Thyroid gland (tissue), 4 donors: ENCODE measurements at regions not wholly inside any gene's neighbourhood (a gene's known extent, or its start where the extent isn't known, plus 50 kb on each side); places are given as distances from the start of the nearest gene placed in this dataset.
A peak's percentile ranks its signal among the peaks of the same experiment; 100 is the strongest.

ENCODE experiments used
- DNase-seq, 2 donors: peaks; one replicate each; pipeline ENCODE4 v3.0.0-alpha.2; 2019
- H3K27ac ChIP-seq, 3 donors: fragments of 200-600 bp; sonication (generic); 1 replicate in 2 of 3; 2 replicates in 1 of 3; pipeline ENCODE4 v1.5.1; 2016 to 2019; ENCODE audit warnings: mild to moderate bottlenecking in 1 of 3, moderate library complexity in 1 of 3
- H3K27me3 ChIP-seq: fragments of 200-600 bp; sonication (generic); one replicate; pipeline ENCODE4 v1.5.1; 2019
- H3K36me3 ChIP-seq, 2 donors: fragments of 200-600 bp; sonication (generic); one replicate each; pipeline ENCODE4 v1.5.1; 2016 to 2019
- H3K4me1 ChIP-seq, 2 donors: fragments of 200-600 bp; sonication (generic); one replicate each; pipeline ENCODE4 v1.5.1; 2017 to 2019
- H3K4me3 ChIP-seq, 3 donors: fragments of 200-600 bp; sonication (generic); replicated peaks in 1 of 3; 1 replicate in 2 of 3; 2 replicates in 1 of 3; pipeline ENCODE4 v1.5.1; 2016; ENCODE audit warnings: mild to moderate bottlenecking in 1 of 3
- H3K9me3 ChIP-seq: fragments of 200-600 bp; sonication (generic); one replicate; pipeline ENCODE4 v1.5.1; 2017
- CTCF ChIP-seq, 6 experiments: fragments of 200-600 bp in 3 of 6; fragments of 450-650 bp in 3 of 6; sonication (generic) in 3 of 6; IDR thresholded peaks; one replicate each; pipeline ENCODE4 v1.5.1; 2016 to 2019; ENCODE audit warnings: antibody characterized with exemption in 6 of 6, mild to moderate bottlenecking in 2 of 6, inconsistent platforms in 1 of 6, moderate library complexity in 1 of 6
- POLR2A ChIP-seq, 2 donors: fragments of 450-650 bp; IDR thresholded peaks; one replicate each; pipeline ENCODE4 v1.6.1; 2017; ENCODE audit warnings: antibody characterized with exemption in 2 of 2, mild to moderate bottlenecking in 2 of 2, moderate library complexity in 1 of 2
- WGBS, 2 donors: methylation state at CpG; one replicate each; pipeline ENCODE4 v1.1.5; 2017; 5-methylcytosine and 5-hydroxymethylcytosine counted together
- intact Hi-C: fragments of 100-400 bp; cut with DNase I; formaldehyde crosslinking; loops from one replicate; pipeline ENCODE4 v1.15.1; 2023

- TF ChIP-seq CTCF (IDR thresholded peaks at IDR 0.05) (no peak), POLR2A (IDR thresholded peaks at IDR 0.05) (no peak)
- H3K4me3 ChIP-seq, result no peak overlapping the region
- no peak for DNase-seq
- no peaks in the 10 kb centered on the region for H3K36me3 ChIP-seq
- 56 to 59% methylated on average over 3 of the region's 3 CpGs for WGBS, 2 donors
- intact Hi-C loops, result no loop called here
- no peaks in the 10 kb centered on the region for H3K9me3 ChIP-seq
- no peak overlapping the region for H3K27ac ChIP-seq
- no peaks in the 10 kb centered on the region for H3K27me3 ChIP-seq
- H3K4me1 ChIP-seq, result peaks cover 0 to 10% of the 10 kb centered on the region in 2 donors
Observed at GRCh38 chr1:50270926-50271325, 152.3 kb downstream of the DMRTA2 start.

GRCh38 chr1:50268049-50268448 is 155.2 kb downstream of the DMRTA2 start:
- no peaks in the 10 kb centered on the region for H3K36me3 ChIP-seq
- DNase-seq, result peak; percentile 36 to 64
- H3K27ac ChIP-seq, result no peak overlapping the region
- intact Hi-C loops, result no loop called here
- no peak overlapping the region for H3K4me3 ChIP-seq
- peaks cover 0 to 3% of the 10 kb centered on the region in 2 donors for H3K4me1 ChIP-seq
- TF ChIP-seq CTCF (IDR thresholded peaks at IDR 0.05), result no peak
- no peak for TF ChIP-seq POLR2A (IDR thresholded peaks at IDR 0.05)
- H3K9me3 ChIP-seq, result no peaks in the 10 kb centered on the region
- WGBS, 2 donors, result 33 to 41% methylated on average over 7 of the region's 7 CpGs
- H3K27me3 ChIP-seq, result no peaks in the 10 kb centered on the region

- Histone ChIP-seq H3K4me1 (no peaks in the 10 kb centered on the region), H3K4me3 (no peak overlapping the region), H3K27ac (no peak overlapping the region), H3K27me3 (no peaks in the 10 kb centered on the region), H3K9me3 (no peaks in the 10 kb centered on the region), H3K36me3 (no peaks in the 10 kb centered on the region)
- DNase-seq, result no peak
- intact Hi-C loops, result no loop called here
- TF ChIP-seq POLR2A (IDR thresholded peaks at IDR 0.05) (no peak), CTCF (IDR thresholded peaks at IDR 0.05) (no peak)
- 56 to 68% methylated on average over 3 of the region's 3 CpGs for WGBS, 2 donors
Observed at GRCh38 chr1:50266509-50266908, 156.7 kb downstream of the DMRTA2 start.

- DNase-seq, result no peak
- Histone ChIP-seq H3K27me3 (no peaks in the 10 kb centered on the region), H3K4me3 (no peak overlapping the region), H3K4me1 (no peaks in the 10 kb centered on the region), H3K9me3 (no peaks in the 10 kb centered on the region), H3K36me3 (no peaks in the 10 kb centered on the region), H3K27ac (no peak overlapping the region)
- WGBS, 2 donors, result 52 to 54% methylated on average over 3 of the region's 3 CpGs
- TF ChIP-seq CTCF (IDR thresholded peaks at IDR 0.05) (no peak), POLR2A (IDR thresholded peaks at IDR 0.05) (no peak)
- intact Hi-C loops, result no loop called here
Observed at GRCh38 chr1:50265790-50266314, 157.1 kb downstream of the ELAVL4 start.

GRCh38 chr1:50264590-50264989 is 155.9 kb downstream of the ELAVL4 start:
- no peak overlapping the region for H3K4me3 ChIP-seq
- DNase-seq, result no peak
- intact Hi-C loops, result no loop called here
- H3K9me3 ChIP-seq, result no peaks in the 10 kb centered on the region
- no peaks in the 10 kb centered on the region for H3K27me3 ChIP-seq
- H3K27ac ChIP-seq, result no peak overlapping the region
- TF ChIP-seq CTCF (IDR thresholded peaks at IDR 0.05), result no peak
- TF ChIP-seq POLR2A (IDR thresholded peaks at IDR 0.05), result no peak
- no peaks in the 10 kb centered on the region for H3K36me3 ChIP-seq
- no peaks in the 10 kb centered on the region for H3K4me1 ChIP-seq
- WGBS, 2 donors, result 88 to 93% methylated on average over 1 of the region's 1 CpG
